ENCODE measurements at regions not wholly inside any gene's neighbourhood (a gene's known extent, or its start where the extent isn't known, plus 50 kb on each side); places are given as distances from the start of the nearest gene placed in this dataset.

DNA sequence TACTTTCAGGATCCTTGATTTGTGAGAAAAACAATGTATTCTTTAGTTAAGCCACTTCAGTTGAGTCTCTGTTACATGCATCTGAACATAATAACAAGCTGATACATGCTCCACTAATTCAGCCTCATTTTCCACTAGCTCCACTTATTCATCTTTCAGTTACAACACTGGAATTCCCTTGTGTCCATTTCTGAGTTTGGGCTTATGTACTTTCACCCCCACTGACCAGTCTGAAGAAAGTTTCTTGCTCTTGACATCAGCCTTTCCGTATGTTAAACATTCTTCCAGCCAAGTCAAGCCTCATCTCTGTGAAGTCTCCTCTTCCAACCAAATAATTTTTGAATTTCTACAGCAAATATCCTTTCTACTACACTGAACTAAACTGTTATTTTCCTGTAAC is 592.5 kb upstream of the NOVA1 start:
- no peaks in the 10 kb centered on the region for H3K4me1 ChIP-seq
- no peaks in the 10 kb centered on the region for H3K9me3 ChIP-seq
- no peak for DNase-seq (ENCODE audit: low spot score)
- no peaks in the 10 kb centered on the region for H3K36me3 ChIP-seq
- TF ChIP-seq CTCF (IDR thresholded peaks at IDR 0.05): no peak
- no peaks in the 10 kb centered on the region for H3K27me3 ChIP-seq
- no peak overlapping the region for H3K4me3 ChIP-seq
- H3K27ac ChIP-seq: no peak overlapping the region

GRCh38 chr14:27199272-27199671 is 601.4 kb upstream of the NOVA1 start:
- Histone ChIP-seq H3K4me3 (no peak overlapping the region), H3K27me3 (no peaks in the 10 kb centered on the region), H3K27ac (no peak overlapping the region), H3K36me3 (no peaks in the 10 kb centered on the region), H3K4me1 (no peaks in the 10 kb centered on the region), H3K9me3 (no peaks in the 10 kb centered on the region)
- no peak for DNase-seq (ENCODE audit: low spot score)
- TF ChIP-seq CTCF (IDR thresholded peaks at IDR 0.05): no peak

- Histone ChIP-seq H3K4me3 (no peak overlapping the region), H3K36me3 (no peaks in the 10 kb centered on the region), H3K27me3 (no peaks in the 10 kb centered on the region), H3K9me3 (no peaks in the 10 kb centered on the region), H3K4me1 (no peaks in the 10 kb centered on the region), H3K27ac (no peak overlapping the region)
- no peak for DNase-seq (ENCODE audit: low spot score)
- no peak for TF ChIP-seq CTCF (IDR thresholded peaks at IDR 0.05)
Observed at GRCh38 chr14:27205036-27205435, 607.2 kb upstream of the NOVA1 start.

DNA sequence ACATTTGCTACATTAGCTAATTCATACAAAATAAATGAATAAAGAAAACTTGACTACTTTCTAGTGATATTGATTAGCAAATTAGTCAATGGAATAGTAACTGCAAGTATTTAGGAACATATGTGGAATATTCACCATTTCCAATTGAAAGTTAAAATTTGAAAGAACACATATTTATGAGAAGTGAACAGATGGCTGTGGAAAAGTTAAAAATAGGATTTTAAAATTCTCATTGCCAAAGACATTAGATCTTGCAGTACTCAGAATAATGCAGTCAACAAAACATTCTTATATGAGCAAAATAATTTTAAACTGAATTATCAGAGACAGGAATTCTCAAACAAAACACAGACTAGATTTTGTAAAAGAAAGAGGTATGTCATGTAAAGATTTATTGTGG is 613.9 kb upstream of the NOVA1 start:
- Histone ChIP-seq H3K4me3 (no peak overlapping the region), H3K27ac (no peak overlapping the region), H3K27me3 (no peaks in the 10 kb centered on the region), H3K36me3 (no peaks in the 10 kb centered on the region), H3K9me3 (no peaks in the 10 kb centered on the region), H3K4me1 (no peaks in the 10 kb centered on the region)
- no peak for DNase-seq (ENCODE audit: low spot score)
- no peak for TF ChIP-seq CTCF (IDR thresholded peaks at IDR 0.05)

DNA sequence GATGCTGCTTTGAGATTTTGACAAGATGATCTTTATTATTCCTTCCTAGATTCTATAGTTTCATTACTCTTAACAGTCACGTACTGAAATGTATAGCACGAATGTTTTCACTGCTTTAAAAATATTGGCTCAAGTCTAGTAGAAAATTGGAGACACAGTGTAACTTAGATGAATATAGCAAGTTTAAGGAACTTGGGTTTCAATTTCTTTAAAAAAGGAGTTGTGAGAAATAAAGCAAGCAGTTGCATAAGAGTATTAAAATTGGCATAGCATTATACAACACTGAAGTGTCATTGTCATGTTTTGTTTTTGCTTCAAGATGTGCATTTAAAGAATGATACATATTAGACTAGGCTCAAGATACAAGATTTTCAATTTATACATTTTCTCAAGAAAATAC is 624.8 kb upstream of the NOVA1 start:
- no peak for DNase-seq (ENCODE audit: low spot score)
- H3K27ac ChIP-seq: no peak overlapping the region
- no peaks in the 10 kb centered on the region for H3K36me3 ChIP-seq
- no peak overlapping the region for H3K4me3 ChIP-seq
- no peak for TF ChIP-seq CTCF (IDR thresholded peaks at IDR 0.05)
- no peaks in the 10 kb centered on the region for H3K27me3 ChIP-seq
- H3K9me3 ChIP-seq: peaks cover 0 to 8% of the 10 kb centered on the region in 2 donors
- no peaks in the 10 kb centered on the region for H3K4me1 ChIP-seq

DNA sequence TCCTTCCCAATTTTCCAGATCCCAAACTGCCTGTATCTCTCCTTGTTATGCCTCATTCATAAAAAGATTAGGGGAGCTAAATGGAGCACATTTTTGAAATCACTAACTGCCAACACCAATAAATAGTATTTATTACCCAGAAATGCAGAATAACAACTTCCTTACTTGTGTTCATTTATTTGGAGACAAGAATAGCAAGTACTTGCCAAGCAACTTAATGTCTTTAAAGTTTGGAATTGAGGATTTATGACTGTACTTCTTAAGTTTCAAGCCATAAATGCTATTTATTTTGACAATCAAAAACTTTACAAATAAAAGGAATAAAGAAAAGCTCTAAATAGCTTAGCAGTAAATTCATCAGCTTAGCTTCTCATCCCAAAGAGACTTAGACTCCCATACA is 626.1 kb upstream of the NOVA1 start:
- no peak overlapping the region for H3K4me3 ChIP-seq
- H3K36me3 ChIP-seq: no peaks in the 10 kb centered on the region
- H3K9me3 ChIP-seq: peaks cover 0 to 8% of the 10 kb centered on the region in 2 donors
- H3K4me1 ChIP-seq: no peaks in the 10 kb centered on the region
- H3K27me3 ChIP-seq: no peaks in the 10 kb centered on the region
- TF ChIP-seq CTCF (IDR thresholded peaks at IDR 0.05): no peak
- no peak for DNase-seq (ENCODE audit: low spot score)
- no peak overlapping the region for H3K27ac ChIP-seq

Measured in right atrium auricular region (tissue), 2 donors.